ENCODE measurements at regions not wholly inside any gene's neighbourhood (a gene's known extent, or its start where the extent isn't known, plus 50 kb on each side); places are given as distances from the start of the nearest gene placed in this dataset.

GRCh38 chr7:17599733-17600339 is 301.4 kb downstream of the AHR start:
- TF ChIP-seq CTCF (conservative IDR thresholded peaks at IDR 0.05) (no peak), ZFX (IDR thresholded peaks at IDR 0.05) (no peak)
